Spleen (tissue), 11 donors: ENCODE measurements at regions not wholly inside any gene's neighbourhood (a gene's known extent, or its start where the extent isn't known, plus 50 kb on each side); places are given as distances from the start of the nearest gene placed in this dataset.

Experiments
- DNase-seq: peaks from one replicate; pipeline ENCODE4 v3.0.0-alpha.2; 2020
- H3K27ac ChIP-seq, 8 donors: fragments of 200-600 bp; sonication (generic) in 7 of 8; 1 replicate in 4 of 8; 2 replicates in 4 of 8; pipeline versions ENCODE4 v1.5.0 to v1.8.0; 2016 to 2021; ENCODE audit warnings: inconsistent platforms in 4 of 8, mild to moderate bottlenecking in 4 of 8, moderate library complexity in 1 of 8
- H3K27me3 ChIP-seq, 7 donors: fragments of 200-600 bp; sonication (generic) in 6 of 7; replicated peaks in 1 of 7; 1 replicate in 4 of 7; 2 replicates in 3 of 7; pipeline versions ENCODE4 v1.5.0 to v1.8.0; 2016 to 2021; ENCODE audit warnings: inconsistent platforms in 3 of 7, mild to moderate bottlenecking in 1 of 7
- H3K36me3 ChIP-seq, 6 donors: fragments of 200-600 bp; sonication (generic) in 5 of 6; 1 replicate in 4 of 6; 2 replicates in 2 of 6; pipeline versions ENCODE4 v1.5.0 to v1.8.0; 2016 to 2021; ENCODE audit warnings: inconsistent platforms in 2 of 6
- H3K4me1 ChIP-seq, 6 donors: fragments of 200-600 bp; sonication (generic) in 5 of 6; 1 replicate in 3 of 6; 2 replicates in 3 of 6; pipeline versions ENCODE4 v1.5.0 to v1.8.0; 2016 to 2021; ENCODE audit warnings: inconsistent platforms in 3 of 6
- H3K4me3 ChIP-seq, 8 donors: fragments of 200-600 bp; sonication (generic) in 7 of 8; 1 replicate in 4 of 8; 2 replicates in 4 of 8; pipeline versions ENCODE4 v1.5.0 to v1.8.0; 2016 to 2021; ENCODE audit warnings: inconsistent platforms in 4 of 8, mild to moderate bottlenecking in 4 of 8, moderate library complexity in 2 of 8
- H3K9me3 ChIP-seq, 8 donors: fragments of 200-600 bp; sonication (generic) in 7 of 8; 1 replicate in 4 of 8; 2 replicates in 4 of 8; pipeline versions ENCODE4 v1.5.0 to v1.8.0; 2016 to 2021; ENCODE audit warnings: inconsistent platforms in 4 of 8
- CTCF ChIP-seq, 11 experiments: fragments of 200-600 bp in 7 of 11; fragments of 450-650 bp in 4 of 11; sonication (generic) in 4 of 11; IDR thresholded peaks in 8 of 11; conservative IDR thresholded peaks in 3 of 11; 1 replicate in 7 of 11; 2 replicates in 4 of 11; pipeline versions ENCODE4 v1.4.0 to v1.8.0; 2016 to 2021; ENCODE audit warnings: antibody characterized with exemption in 11 of 11, inconsistent platforms in 4 of 11, mild to moderate bottlenecking in 1 of 11
- POLR2A ChIP-seq, 3 donors: fragments of 450-650 bp; IDR thresholded peaks; one replicate each; pipeline ENCODE4 v1.5.1; 2017; ENCODE audit warnings: antibody characterized with exemption in 3 of 3, mild to moderate bottlenecking in 1 of 3
- POLR2AphosphoS5 ChIP-seq, 3 donors: sonication (generic); formaldehyde crosslinking; IDR thresholded peaks; one replicate each; pipeline ENCODE4 v1.5.1; 2017; ENCODE audit warnings: antibody characterized with exemption in 3 of 3
- WGBS, 5 donors: extraction: QIAGEN DNeasy Blood & Tissue Kit in 3 of 5; methylation state at CpG; one replicate each; pipeline versions ENCODE4 v1.1.5 to v1.1.7; 2013 to 2018; 5-methylcytosine and 5-hydroxymethylcytosine counted together
- intact Hi-C: fragments of 100-400 bp; cut with DNase I; formaldehyde crosslinking; loops from one replicate; pipeline ENCODE4 v1.15.0; 2023; ENCODE audit warnings: low total_unique reads
- donor health status: healthy with polysubstance abuse.
- donor health status: DM: no; HTN: no; CAD: no; lungs with moderate emphysema.
- donor health status: DM: no; HTN: no; CAD: no.
- donor health status: Bipolar disorder and iron deficiency.
- donor health status: healthy.
- donor health status: DM: no; HTN: no; CAD: no.
- donor health status: DM: yes; HTN: yes; CAD: no.

- no peak overlapping the region for H3K27ac ChIP-seq
- H3K36me3 ChIP-seq: no peaks in the 10 kb centered on the region
- no peak for DNase-seq
- no peaks in the 10 kb centered on the region for H3K9me3 ChIP-seq
- intact Hi-C loops: no loop called here
- no peak overlapping the region for H3K4me3 ChIP-seq
- no peak for TF ChIP-seq POLR2AphosphoS5 (IDR thresholded peaks at IDR 0.05)
- 60 to 70% (median 65%) methylated on average over 3 of the region's 3 CpGs for WGBS, 5 donors
- H3K27me3 ChIP-seq: no peaks in the 10 kb centered on the region
- H3K4me1 ChIP-seq: no peaks in the 10 kb centered on the region
Observed at GRCh38 chr15:47352217-47352616, 365.1 kb upstream of the SEMA6D start.

- TF ChIP-seq CTCF (IDR thresholded peaks at IDR 0.05 in 8 of 11, conservative IDR thresholded peaks at IDR 0.05 in 3 of 11): no peak
- no peak for TF ChIP-seq POLR2AphosphoS5 (IDR thresholded peaks at IDR 0.05)
- no peak for TF ChIP-seq POLR2A (IDR thresholded peaks at IDR 0.05)
- Histone ChIP-seq H3K27me3 (no peaks in the 10 kb centered on the region), H3K4me3 (no peak overlapping the region), H3K36me3 (no peaks in the 10 kb centered on the region), H3K9me3 (no peaks in the 10 kb centered on the region), H3K27ac (no peak overlapping the region), H3K4me1 (no peaks in the 10 kb centered on the region)
- intact Hi-C loops: no loop called here
- no peak for DNase-seq
Observed at GRCh38 chr15:47355759-47356158, 361.5 kb upstream of the SEMA6D start.

GRCh38 chr15:47356297-47356696, 361.0 kb upstream of the SEMA6D start:
- Histone ChIP-seq H3K27ac (no peak overlapping the region), H3K27me3 (no peaks in the 10 kb centered on the region), H3K9me3 (no peaks in the 10 kb centered on the region), H3K4me1 (no peaks in the 10 kb centered on the region), H3K36me3 (no peaks in the 10 kb centered on the region), H3K4me3 (no peak overlapping the region)
- 74 to 93% (median 87%) methylated on average over 2 of the region's 2 CpGs for WGBS, 5 donors
- TF ChIP-seq POLR2AphosphoS5 (IDR thresholded peaks at IDR 0.05) (no peak), CTCF (IDR thresholded peaks at IDR 0.05 in 8 of 11, conservative IDR thresholded peaks at IDR 0.05 in 3 of 11) (no peak), POLR2A (IDR thresholded peaks at IDR 0.05) (no peak)
- DNase-seq: no peak
- intact Hi-C loops: no loop called here

GRCh38 chr15:47358876-47359275, 358.4 kb upstream of the SEMA6D start:
- TF ChIP-seq CTCF (IDR thresholded peaks at IDR 0.05 in 8 of 11, conservative IDR thresholded peaks at IDR 0.05 in 3 of 11) (no peak), POLR2AphosphoS5 (IDR thresholded peaks at IDR 0.05) (no peak), POLR2A (IDR thresholded peaks at IDR 0.05) (no peak)
- no peaks in the 10 kb centered on the region for H3K27me3 ChIP-seq
- H3K9me3 ChIP-seq: no peaks in the 10 kb centered on the region
- no peaks in the 10 kb centered on the region for H3K4me1 ChIP-seq
- no peak for DNase-seq
- 43 to 97% (median 45%) methylated on average over 2 of the region's 2 CpGs for WGBS, 5 donors
- intact Hi-C loops: no loop called here
- H3K36me3 ChIP-seq: no peaks in the 10 kb centered on the region
- no peak overlapping the region for H3K4me3 ChIP-seq
- H3K27ac ChIP-seq: no peak overlapping the region

GRCh38 chr15:47360305-47360704, 357.0 kb upstream of the SEMA6D start:
- H3K9me3 ChIP-seq: peaks cover 0 to 12% (median 0%) of the 10 kb centered on the region in 8 donors
- no peak overlapping the region for H3K27ac ChIP-seq
- intact Hi-C loops: no loop called here
- TF ChIP-seq CTCF (IDR thresholded peaks at IDR 0.05 in 8 of 11, conservative IDR thresholded peaks at IDR 0.05 in 3 of 11): no peak
- TF ChIP-seq POLR2AphosphoS5 (IDR thresholded peaks at IDR 0.05): no peak
- no peak for TF ChIP-seq POLR2A (IDR thresholded peaks at IDR 0.05)
- no peak overlapping the region for H3K4me3 ChIP-seq
- DNase-seq: no peak
- H3K27me3 ChIP-seq: no peaks in the 10 kb centered on the region
- H3K36me3 ChIP-seq: no peaks in the 10 kb centered on the region
- no peaks in the 10 kb centered on the region for H3K4me1 ChIP-seq
